Lower leg skin (tissue), 4 donors: ENCODE measurements at regions not wholly inside any gene's neighbourhood (a gene's known extent, or its start where the extent isn't known, plus 50 kb on each side); places are given as distances from the start of the nearest gene placed in this dataset.

ENCODE experiments used
- DNase-seq, 2 donors: peaks; one replicate each; pipeline ENCODE4 v3.0.0-alpha.2; 2019; ENCODE audit warnings: low spot score in 2 of 2
- H3K4me3 ChIP-seq: fragments of 200-600 bp; sonication (generic); 2 replicates; pipeline ENCODE4 v1.5.1; 2017; ENCODE audit warnings: mild to moderate bottlenecking, low read depth; ENCODE audit not compliant: poor library complexity, severe bottlenecking
- POLR2A ChIP-seq, 2 donors: fragments of 450-650 bp; IDR thresholded peaks; one replicate each; pipeline ENCODE4 v1.6.1; 2016 to 2017; ENCODE audit warnings: antibody characterized with exemption in 2 of 2, mild to moderate bottlenecking in 1 of 2, moderate library complexity in 1 of 2
- WGBS, 2 donors: methylation state at CpG; one replicate each; pipeline ENCODE4 v1.1.5; 2018; 5-methylcytosine and 5-hydroxymethylcytosine counted together
- intact Hi-C: fragments of 100-400 bp; cut with DNase I; formaldehyde crosslinking; loops from one replicate; pipeline ENCODE4 v1.15.0; 2023; ENCODE audit warnings: low total_unique reads
- TF ChIP-seq, protein P1 (sequence below), 3 donors: fragments of 450-650 bp; IDR thresholded peaks; one replicate each; pipeline ENCODE4 v1.5.1; 2016; ENCODE audit warnings: antibody characterized with exemption in 3 of 3, mild to moderate bottlenecking in 3 of 3, moderate library complexity in 2 of 3

DNA sequence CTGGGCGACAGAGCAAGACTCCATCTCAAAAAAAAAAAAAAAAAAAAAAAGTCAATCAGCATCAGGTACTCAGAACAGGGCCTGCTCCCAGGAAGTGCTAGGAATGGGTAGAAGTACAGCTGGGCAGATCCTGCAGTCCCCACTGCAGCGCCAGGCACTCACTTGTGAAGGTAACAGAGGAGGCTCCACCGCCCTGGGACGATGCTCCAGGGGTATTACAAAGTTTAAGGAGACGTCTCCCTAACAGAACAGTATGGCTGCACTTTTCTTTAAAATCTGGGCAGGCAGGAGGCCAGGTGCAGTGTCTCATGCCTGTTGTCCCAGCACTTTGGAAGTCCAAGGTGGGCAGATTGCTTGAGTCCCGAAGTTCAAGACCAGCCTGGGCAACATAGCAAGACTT lies 1449.0 kb downstream of the BRD1 start:
- intact Hi-C loops = no loop called here
- no peak overlapping the region for H3K4me3 ChIP-seq
- WGBS, 2 donors = 90 to 93% methylated on average over 6 of the region's 6 CpGs
- TF ChIP-seq, protein P1, sequence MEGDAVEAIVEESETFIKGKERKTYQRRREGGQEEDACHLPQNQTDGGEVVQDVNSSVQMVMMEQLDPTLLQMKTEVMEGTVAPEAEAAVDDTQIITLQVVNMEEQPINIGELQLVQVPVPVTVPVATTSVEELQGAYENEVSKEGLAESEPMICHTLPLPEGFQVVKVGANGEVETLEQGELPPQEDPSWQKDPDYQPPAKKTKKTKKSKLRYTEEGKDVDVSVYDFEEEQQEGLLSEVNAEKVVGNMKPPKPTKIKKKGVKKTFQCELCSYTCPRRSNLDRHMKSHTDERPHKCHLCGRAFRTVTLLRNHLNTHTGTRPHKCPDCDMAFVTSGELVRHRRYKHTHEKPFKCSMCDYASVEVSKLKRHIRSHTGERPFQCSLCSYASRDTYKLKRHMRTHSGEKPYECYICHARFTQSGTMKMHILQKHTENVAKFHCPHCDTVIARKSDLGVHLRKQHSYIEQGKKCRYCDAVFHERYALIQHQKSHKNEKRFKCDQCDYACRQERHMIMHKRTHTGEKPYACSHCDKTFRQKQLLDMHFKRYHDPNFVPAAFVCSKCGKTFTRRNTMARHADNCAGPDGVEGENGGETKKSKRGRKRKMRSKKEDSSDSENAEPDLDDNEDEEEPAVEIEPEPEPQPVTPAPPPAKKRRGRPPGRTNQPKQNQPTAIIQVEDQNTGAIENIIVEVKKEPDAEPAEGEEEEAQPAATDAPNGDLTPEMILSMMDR (IDR thresholded peaks at IDR 0.05) = no peak
- TF ChIP-seq POLR2A (IDR thresholded peaks at IDR 0.05) = no peak
- DNase-seq = peak in 1 of 2 donors; percentile 53

DNA sequence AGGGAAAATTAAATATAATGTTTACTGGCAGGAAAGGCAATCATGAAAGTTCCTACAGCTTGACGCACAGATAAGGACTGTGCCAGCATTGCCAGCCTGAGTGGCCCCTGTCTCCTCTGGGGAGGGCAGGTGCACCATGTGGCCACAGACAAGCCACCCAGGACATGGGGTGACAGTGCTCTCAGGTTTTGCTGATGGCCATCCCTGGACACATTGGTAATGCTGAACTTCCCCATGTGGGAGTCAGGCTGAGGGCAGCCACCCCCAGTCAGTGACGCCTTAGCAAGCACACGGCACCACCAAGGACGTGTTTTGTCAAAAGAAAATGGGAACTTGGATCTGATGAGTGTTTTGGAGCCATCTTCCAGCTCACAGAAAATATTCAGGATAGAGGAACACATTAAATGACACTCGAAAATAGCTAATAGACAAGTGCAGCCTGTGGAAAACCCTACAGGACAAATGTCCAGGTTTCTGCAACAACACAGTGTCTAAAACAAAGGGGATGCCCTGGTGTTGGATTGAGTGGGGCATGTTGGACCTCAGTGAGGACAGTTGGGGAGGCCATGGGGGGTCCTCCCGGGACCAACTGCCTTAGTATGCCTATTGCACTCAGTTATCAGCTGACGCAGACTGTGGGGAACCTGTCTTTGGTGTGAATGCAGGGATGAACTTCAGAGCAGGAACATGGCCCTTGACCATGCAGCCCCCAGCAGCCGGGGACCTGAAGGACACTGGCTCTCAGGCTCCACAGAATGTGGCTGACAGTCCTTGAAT lies 1450.5 kb downstream of the BRD1 start:
- TF ChIP-seq, protein P1 (IDR thresholded peaks at IDR 0.05) = no peak
- no peak for TF ChIP-seq POLR2A (IDR thresholded peaks at IDR 0.05)
- intact Hi-C loops = no loop called here
- 83 to 85% methylated on average over 8 of the region's 8 CpGs for WGBS, 2 donors
- no peak overlapping the region for H3K4me3 ChIP-seq
- peak in 1 of 2 donors; percentile 62 for DNase-seq

DNA sequence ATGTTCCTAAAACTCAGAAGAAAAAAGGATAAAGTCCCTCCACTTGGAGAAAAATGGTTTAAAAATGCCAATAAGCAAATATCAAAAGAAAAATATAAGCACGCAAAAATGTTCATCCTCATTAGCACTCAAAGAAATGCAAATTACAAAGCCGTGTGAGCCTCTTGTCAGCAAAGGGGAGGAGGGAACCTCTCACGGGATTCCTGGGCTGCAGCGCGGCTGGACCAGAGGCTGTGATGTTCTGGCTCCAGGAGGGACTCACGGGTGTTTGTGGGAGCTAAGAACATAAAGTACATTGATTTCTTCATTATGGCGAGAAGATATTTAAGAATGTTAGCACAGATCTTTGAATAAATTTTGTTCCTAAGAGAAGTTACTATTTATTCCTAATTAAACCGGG lies 1451.2 kb downstream of the BRD1 start:
- peak in 1 of 2 donors; percentile 8 for DNase-seq
- no peak overlapping the region for H3K4me3 ChIP-seq
- intact Hi-C loops = no loop called here
- TF ChIP-seq, protein P1 (IDR thresholded peaks at IDR 0.05) = no peak
- no peak for TF ChIP-seq POLR2A (IDR thresholded peaks at IDR 0.05)
- WGBS, 2 donors = 45 to 55% methylated on average over 8 of the region's 8 CpGs

DNA sequence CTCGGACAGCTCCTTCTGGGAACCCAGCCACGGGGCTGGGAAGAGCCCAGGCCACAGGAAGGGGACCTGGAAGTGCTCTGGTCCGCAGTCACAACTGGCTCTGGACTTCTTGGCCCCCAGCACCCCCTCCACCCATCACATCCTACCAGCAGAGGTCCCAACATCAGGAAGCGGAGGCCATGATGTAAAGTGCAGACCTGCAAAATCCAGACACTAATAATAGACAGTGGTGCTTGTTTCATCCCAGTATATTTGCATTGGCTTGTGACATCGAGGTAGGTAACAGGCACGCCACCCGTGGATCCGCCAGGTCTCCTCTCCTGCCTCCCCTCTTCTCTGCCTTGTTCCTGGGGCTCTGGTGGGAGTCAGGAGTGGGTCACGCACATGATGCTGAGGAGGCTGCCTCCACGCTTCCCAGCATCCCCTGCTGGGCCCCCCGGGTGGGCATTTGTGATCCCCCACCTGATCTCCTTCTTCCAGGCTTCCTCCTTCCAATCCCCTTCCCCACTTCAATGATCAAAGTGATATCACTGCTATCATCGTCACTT lies 1454.0 kb downstream of the BRD1 start:
- WGBS, 2 donors = 84 to 86% methylated on average over 12 of the region's 12 CpGs
- intact Hi-C loops = no loop called here
- TF ChIP-seq, protein P1 (IDR thresholded peaks at IDR 0.05) = no peak
- no peak for TF ChIP-seq POLR2A (IDR thresholded peaks at IDR 0.05)
- peak in 1 of 2 donors; percentile 70 for DNase-seq
- no peak overlapping the region for H3K4me3 ChIP-seq

DNA sequence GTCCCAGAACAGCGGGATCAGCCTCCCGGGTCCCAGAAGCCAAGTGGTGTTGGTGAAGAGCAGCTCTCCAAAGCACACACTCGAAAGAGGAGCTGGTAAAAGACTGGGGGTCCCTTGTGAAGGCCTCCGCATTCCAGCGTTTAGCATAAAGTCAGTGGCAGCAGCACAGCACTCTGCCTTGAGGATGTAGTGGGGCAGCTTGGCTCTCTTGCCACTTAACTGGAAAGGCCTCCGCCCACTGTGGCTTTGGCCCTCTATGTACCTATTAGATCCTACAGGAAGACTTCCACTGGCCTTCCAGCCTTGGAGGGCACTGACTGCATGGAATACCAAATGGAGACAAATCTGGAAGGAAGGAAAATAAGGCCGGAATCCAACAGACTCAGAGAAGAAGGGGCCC lies 1455.3 kb downstream of the BRD1 start:
- intact Hi-C loops = no loop called here
- 88 to 90% methylated on average over 7 of the region's 7 CpGs for WGBS, 2 donors
- DNase-seq = peak in 1 of 2 donors; percentile 56
- H3K4me3 ChIP-seq = no peak overlapping the region
- TF ChIP-seq, protein P1 (IDR thresholded peaks at IDR 0.05) = no peak
- TF ChIP-seq POLR2A (IDR thresholded peaks at IDR 0.05) = no peak
